DOHH2 (cell line): ENCODE measurements at regions not wholly inside any gene's neighbourhood (a gene's known extent, or its start where the extent isn't known, plus 50 kb on each side); places are given as distances from the start of the nearest gene placed in this dataset.

Experiments used
- H3F3A ChIP-seq: fragments of 200-600 bp; sonication (generic), shearing (Covaris generic); 2 replicates; pipeline ENCODE4 v1.6.0; 2016; ENCODE audit warnings: antibody characterized with exemption, mild to moderate bottlenecking; ENCODE audit not compliant: control insufficient read depth, insufficient read depth
- H3K27ac ChIP-seq: fragments of 200-600 bp; sonication (generic); 2 replicates; pipeline ENCODE4 v1.5.1; 2014; ENCODE audit warnings: low read depth, mild to moderate bottlenecking, low read length, moderate library complexity
- H3K27me3 ChIP-seq: fragments of 200-600 bp; sonication (generic); 2 replicates; pipeline ENCODE4 v1.6.1; 2014; ENCODE audit warnings: mild to moderate bottlenecking, low read length, mixed read lengths; ENCODE audit not compliant: control insufficient read depth
- H3K36me3 ChIP-seq: fragments of 200-600 bp; sonication (generic); 2 replicates; pipeline ENCODE4 v1.6.1; 2014; ENCODE audit warnings: mild to moderate bottlenecking, low read length, moderate library complexity, mixed read lengths; ENCODE audit not compliant: control insufficient read depth
- H3K4me1 ChIP-seq: fragments of 200-600 bp; sonication (generic); 2 replicates; pipeline ENCODE4 v1.6.1; 2014; ENCODE audit warnings: mild to moderate bottlenecking, low read length, mixed read lengths; ENCODE audit not compliant: control insufficient read depth
- H3K4me2 ChIP-seq: fragments of 200-600 bp; sonication (generic); 2 replicates; pipeline ENCODE4 v1.6.0; 2014; ENCODE audit warnings: mild to moderate bottlenecking, low read length, moderate library complexity
- H3K4me3 ChIP-seq: fragments of 200-600 bp; sonication (generic); 2 replicates; pipeline ENCODE4 v1.5.1; 2014; ENCODE audit warnings: mild to moderate bottlenecking, low read length, mixed read lengths
- H3K79me2 ChIP-seq: fragments of 200-600 bp; sonication (generic); 2 replicates; pipeline ENCODE4 v1.6.1; 2014; ENCODE audit warnings: mild to moderate bottlenecking, low read length, mixed read lengths; ENCODE audit not compliant: control insufficient read depth
- H3K9me2 ChIP-seq: fragments of 200-600 bp; sonication (generic); replicated peaks from 2 replicates; pipeline ENCODE4 v1.6.1; 2014; ENCODE audit warnings: mild to moderate bottlenecking, low read length, mixed read lengths; ENCODE audit not compliant: control insufficient read depth
- H3K9me3 ChIP-seq: fragments of 200-600 bp; sonication (generic); 2 replicates; pipeline ENCODE4 v1.6.1; 2014; ENCODE audit warnings: antibody characterized with exemption, low read length, mixed read lengths; ENCODE audit not compliant: control insufficient read depth, insufficient read depth
- H4K20me1 ChIP-seq: fragments of 200-600 bp; sonication (generic); 2 replicates; pipeline ENCODE4 v1.6.0; 2014; ENCODE audit warnings: low read depth, mild to moderate bottlenecking, antibody characterized with exemption, low read length, moderate library complexity; ENCODE audit not compliant: control insufficient read depth, insufficient read depth
- CTCF ChIP-seq: fragments of 200-600 bp; sonication (generic); IDR thresholded peaks from one replicate; pipeline ENCODE4 v1.5.1; 2014; ENCODE audit warnings: antibody characterized with exemption, mild to moderate bottlenecking, low read depth, low read length; ENCODE audit not compliant: poor library complexity, severe bottlenecking
- EZH2phosphoT487 ChIP-seq: fragments of 200-600 bp; sonication (generic); IDR thresholded peaks from 2 replicates; pipeline ENCODE4 v1.6.1; 2017; ENCODE audit warnings: borderline replicate concordance, mild to moderate bottlenecking, antibody characterized with exemption, low read length, moderate library complexity, mixed read lengths

DNA sequence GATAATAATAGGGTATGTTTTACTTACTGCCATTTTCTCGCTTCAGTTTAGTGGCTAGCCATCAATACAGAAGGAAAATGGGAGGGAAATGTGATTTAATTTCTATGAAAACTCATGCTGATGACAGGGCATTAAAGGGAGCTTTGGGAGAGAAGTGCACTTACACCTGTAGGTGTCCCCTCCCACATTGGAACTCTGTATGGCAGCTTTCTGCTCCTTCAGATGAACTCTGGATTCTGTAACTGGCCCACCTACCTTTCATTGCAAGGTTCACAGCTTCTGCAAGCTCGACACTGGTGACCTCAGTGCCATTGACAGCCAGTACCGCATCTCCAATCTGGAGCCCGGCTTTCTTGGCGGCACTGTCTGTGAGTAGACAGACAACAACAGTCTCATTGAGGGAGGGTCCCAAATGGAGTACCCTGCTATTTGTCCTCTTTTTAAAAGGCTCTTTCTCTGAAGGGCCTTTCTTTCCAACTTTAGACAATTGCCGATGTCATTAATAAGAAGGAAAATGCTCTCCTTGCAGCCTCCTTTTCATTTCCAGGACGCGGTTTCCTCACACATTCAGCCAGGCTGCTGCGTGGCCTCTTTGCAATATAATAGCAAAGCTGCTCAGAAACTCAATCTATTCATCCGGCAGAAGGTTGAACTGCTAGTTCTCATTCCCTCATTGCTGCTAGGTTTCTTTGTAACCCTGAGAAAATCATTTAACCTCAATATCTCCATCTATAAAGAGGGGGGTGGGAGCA lies 63.6 kb downstream of the NUDT12 start:
- TF ChIP-seq CTCF (no peak), EZH2phosphoT487 (no peak)
- no peaks in the 10 kb centered on the region for H4K20me1 ChIP-seq
- H3K9me3 ChIP-seq: no peaks in the 10 kb centered on the region
- no peak overlapping the region for H3K27ac ChIP-seq
- no peak overlapping the region for H3K4me2 ChIP-seq
- H3K4me3 ChIP-seq: no peak overlapping the region
- no peaks in the 10 kb centered on the region for H3K9me2 ChIP-seq
- H3K4me1 ChIP-seq: no peaks in the 10 kb centered on the region
- H3K79me2 ChIP-seq: no peaks in the 10 kb centered on the region
- no peaks in the 10 kb centered on the region for H3K27me3 ChIP-seq
- no peaks in the 10 kb centered on the region for H3K36me3 ChIP-seq
- no peaks in the 10 kb centered on the region for H3F3A ChIP-seq

DNA sequence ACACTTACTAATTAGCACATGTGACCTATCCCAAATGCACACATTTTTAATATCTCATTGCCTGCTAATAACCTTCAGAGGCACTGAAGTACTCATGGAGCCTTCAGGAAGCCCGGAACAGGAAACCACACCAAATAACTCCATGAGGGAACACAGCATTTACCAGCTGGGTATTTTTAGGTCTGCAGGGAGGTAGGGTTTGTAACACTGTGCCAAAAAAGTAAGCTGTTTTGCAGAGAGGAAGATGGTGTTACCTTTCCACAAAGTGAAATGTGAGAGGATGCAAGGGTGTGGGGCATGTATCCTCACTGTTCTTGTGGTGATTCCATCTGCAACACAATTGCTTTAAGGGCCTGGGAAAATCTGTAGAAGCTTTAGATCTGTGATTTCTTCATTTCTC lies 64.4 kb downstream of the NUDT12 start:
- no peak overlapping the region for H3K27ac ChIP-seq
- H4K20me1 ChIP-seq: no peaks in the 10 kb centered on the region
- no peaks in the 10 kb centered on the region for H3K9me3 ChIP-seq
- H3K27me3 ChIP-seq: no peaks in the 10 kb centered on the region
- H3K4me1 ChIP-seq: no peaks in the 10 kb centered on the region
- H3F3A ChIP-seq: no peaks in the 10 kb centered on the region
- no peak overlapping the region for H3K4me3 ChIP-seq
- TF ChIP-seq EZH2phosphoT487: no peak
- no peak for TF ChIP-seq CTCF
- H3K79me2 ChIP-seq: no peaks in the 10 kb centered on the region
- H3K9me2 ChIP-seq: no peaks in the 10 kb centered on the region
- no peak overlapping the region for H3K4me2 ChIP-seq
- no peaks in the 10 kb centered on the region for H3K36me3 ChIP-seq

DNA sequence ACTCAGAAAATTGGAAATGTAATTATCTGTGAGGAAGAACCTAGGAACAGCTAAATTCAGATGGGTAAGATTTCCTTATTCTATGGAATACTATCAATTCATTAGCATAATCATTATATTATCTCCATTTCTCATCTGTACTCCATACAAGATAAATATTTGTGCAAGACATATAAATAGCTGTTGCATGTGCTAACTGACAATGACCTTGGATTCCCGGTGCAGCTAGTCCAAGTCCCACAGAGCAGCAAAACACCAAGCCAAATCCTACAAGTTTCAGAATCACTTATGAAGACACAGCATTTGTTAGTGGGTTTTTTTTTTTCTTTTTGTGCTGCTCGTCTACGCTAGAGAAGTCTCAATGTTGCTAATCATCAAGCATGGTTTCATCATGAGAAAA lies 64.8 kb downstream of the NUDT12 start:
- Histone ChIP-seq H3F3A (no peaks in the 10 kb centered on the region), H4K20me1 (no peaks in the 10 kb centered on the region), H3K27me3 (no peaks in the 10 kb centered on the region), H3K4me2 (no peak overlapping the region), H3K4me3 (no peak overlapping the region), H3K9me3 (no peaks in the 10 kb centered on the region), H3K79me2 (no peaks in the 10 kb centered on the region), H3K27ac (no peak overlapping the region), H3K4me1 (no peaks in the 10 kb centered on the region), H3K9me2 (no peaks in the 10 kb centered on the region), H3K36me3 (no peaks in the 10 kb centered on the region)
- TF ChIP-seq EZH2phosphoT487: no peak
- TF ChIP-seq CTCF: no peak
